HG03439 (cell line): ENCODE measurements at regions not wholly inside any gene's neighbourhood (a gene's known extent, or its start where the extent isn't known, plus 50 kb on each side); places are given as distances from the start of the nearest gene placed in this dataset.

ENCODE experiments used
- ATAC-seq: cut with Tn5 transposase; IDR thresholded peaks from one replicate; pipeline ENCODE4 v1.9.1; 2021; ENCODE audit warnings: mild to moderate bottlenecking, moderate library complexity; ENCODE audit not compliant: unreplicated experiment

- no peak for ATAC-seq
These were observed 55.1 kb upstream of the MLIP start for GRCh38 chr6:54056105-54056504.

GRCh38 chr6:54057058-54057457, 54.2 kb upstream of the MLIP start:
- no peak for ATAC-seq

- ATAC-seq, result no peak
These were observed 53.0 kb upstream of the MLIP start for GRCh38 chr6:54058236-54058635.

GRCh38 chr6:54059683-54060082, 51.6 kb upstream of the MLIP start:
- no peak for ATAC-seq

- ATAC-seq, result no peak
These were observed 51.0 kb upstream of the MLIP start for GRCh38 chr6:54060286-54060685.
